ENCODE measurements at regions not wholly inside any gene's neighbourhood (a gene's known extent, or its start where the extent isn't known, plus 50 kb on each side); places are given as distances from the start of the nearest gene placed in this dataset.

DNA sequence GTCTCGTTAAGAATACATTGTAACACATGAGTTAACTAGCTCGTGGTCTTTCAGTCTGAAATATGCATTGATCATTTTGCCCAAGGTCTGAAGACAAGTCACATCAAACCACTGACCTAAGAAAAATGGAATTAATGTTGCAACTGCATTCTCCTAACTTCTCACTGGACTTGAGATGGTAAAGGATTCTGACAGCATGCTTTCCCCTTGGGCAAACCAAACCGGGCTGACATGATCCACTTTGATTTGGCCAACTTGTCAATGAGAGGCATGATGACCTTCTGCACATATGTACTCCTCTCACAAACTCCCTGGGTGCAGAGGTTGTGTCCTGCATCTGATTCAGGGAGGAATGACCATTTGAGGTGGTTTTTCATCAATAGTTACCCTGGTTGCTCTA lies 1982.5 kb upstream of the PIK3C3 start:
- TF ChIP-seq EZH2 (IDR thresholded peaks at IDR 0.05; ENCODE audit: low read depth, unreplicated experiment) (no peak), POLR2AphosphoS5 (IDR thresholded peaks at IDR 0.05; ENCODE audit: low read depth) (no peak), JUNB (IDR thresholded peaks at IDR 0.05; ENCODE audit: unreplicated experiment) (no peak), EZH2phosphoT487 (IDR thresholded peaks at IDR 0.05; ENCODE audit: unreplicated experiment) (no peak)
- TF ChIP-seq, protein P1, sequence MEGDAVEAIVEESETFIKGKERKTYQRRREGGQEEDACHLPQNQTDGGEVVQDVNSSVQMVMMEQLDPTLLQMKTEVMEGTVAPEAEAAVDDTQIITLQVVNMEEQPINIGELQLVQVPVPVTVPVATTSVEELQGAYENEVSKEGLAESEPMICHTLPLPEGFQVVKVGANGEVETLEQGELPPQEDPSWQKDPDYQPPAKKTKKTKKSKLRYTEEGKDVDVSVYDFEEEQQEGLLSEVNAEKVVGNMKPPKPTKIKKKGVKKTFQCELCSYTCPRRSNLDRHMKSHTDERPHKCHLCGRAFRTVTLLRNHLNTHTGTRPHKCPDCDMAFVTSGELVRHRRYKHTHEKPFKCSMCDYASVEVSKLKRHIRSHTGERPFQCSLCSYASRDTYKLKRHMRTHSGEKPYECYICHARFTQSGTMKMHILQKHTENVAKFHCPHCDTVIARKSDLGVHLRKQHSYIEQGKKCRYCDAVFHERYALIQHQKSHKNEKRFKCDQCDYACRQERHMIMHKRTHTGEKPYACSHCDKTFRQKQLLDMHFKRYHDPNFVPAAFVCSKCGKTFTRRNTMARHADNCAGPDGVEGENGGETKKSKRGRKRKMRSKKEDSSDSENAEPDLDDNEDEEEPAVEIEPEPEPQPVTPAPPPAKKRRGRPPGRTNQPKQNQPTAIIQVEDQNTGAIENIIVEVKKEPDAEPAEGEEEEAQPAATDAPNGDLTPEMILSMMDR (conservative IDR thresholded peaks at IDR 0.05; ENCODE audit: low read depth in 2 of 2) = no peak
- TF ChIP-seq, protein P2, sequence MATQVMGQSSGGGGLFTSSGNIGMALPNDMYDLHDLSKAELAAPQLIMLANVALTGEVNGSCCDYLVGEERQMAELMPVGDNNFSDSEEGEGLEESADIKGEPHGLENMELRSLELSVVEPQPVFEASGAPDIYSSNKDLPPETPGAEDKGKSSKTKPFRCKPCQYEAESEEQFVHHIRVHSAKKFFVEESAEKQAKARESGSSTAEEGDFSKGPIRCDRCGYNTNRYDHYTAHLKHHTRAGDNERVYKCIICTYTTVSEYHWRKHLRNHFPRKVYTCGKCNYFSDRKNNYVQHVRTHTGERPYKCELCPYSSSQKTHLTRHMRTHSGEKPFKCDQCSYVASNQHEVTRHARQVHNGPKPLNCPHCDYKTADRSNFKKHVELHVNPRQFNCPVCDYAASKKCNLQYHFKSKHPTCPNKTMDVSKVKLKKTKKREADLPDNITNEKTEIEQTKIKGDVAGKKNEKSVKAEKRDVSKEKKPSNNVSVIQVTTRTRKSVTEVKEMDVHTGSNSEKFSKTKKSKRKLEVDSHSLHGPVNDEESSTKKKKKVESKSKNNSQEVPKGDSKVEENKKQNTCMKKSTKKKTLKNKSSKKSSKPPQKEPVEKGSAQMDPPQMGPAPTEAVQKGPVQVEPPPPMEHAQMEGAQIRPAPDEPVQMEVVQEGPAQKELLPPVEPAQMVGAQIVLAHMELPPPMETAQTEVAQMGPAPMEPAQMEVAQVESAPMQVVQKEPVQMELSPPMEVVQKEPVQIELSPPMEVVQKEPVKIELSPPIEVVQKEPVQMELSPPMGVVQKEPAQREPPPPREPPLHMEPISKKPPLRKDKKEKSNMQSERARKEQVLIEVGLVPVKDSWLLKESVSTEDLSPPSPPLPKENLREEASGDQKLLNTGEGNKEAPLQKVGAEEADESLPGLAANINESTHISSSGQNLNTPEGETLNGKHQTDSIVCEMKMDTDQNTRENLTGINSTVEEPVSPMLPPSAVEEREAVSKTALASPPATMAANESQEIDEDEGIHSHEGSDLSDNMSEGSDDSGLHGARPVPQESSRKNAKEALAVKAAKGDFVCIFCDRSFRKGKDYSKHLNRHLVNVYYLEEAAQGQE (IDR thresholded peaks at IDR 0.05; ENCODE audit: unreplicated experiment) = no peak

All from GM23338 (cell line).